ENCODE measurements at regions not wholly inside any gene's neighbourhood (a gene's known extent, or its start where the extent isn't known, plus 50 kb on each side); places are given as distances from the start of the nearest gene placed in this dataset.

DNA sequence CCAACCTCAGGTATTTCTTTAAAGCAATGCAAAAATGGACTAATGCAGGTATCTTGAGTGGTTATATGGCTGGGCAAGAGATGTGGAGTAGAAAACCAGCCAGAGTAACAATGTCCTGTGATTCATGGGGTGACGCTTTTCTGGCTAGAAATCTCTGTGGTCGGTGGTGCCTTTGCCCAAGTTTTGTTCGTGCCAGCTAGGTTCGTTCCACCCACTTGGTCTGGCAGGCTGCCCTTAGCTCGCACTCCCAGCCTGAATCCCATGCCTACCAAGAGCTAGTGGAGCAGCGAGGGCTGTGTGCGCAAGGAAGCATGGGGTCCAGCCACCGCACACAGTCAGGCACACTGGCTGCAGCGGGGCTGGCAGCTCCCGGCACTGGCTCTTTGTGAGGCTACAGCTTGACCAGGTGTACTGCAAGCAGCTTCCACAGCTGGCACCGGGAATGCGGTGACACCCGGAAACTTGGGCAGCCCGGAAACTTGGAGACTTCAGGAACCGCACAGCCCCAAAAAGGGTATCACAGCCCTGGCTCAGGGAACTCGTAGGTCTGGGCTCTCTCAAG is 349.6 kb upstream of the PCDH20 start:
- H3K9me3 ChIP-seq: no peaks in the 10 kb centered on the region
- DNase-seq: no peak
- no peaks in the 10 kb centered on the region for H3K4me1 ChIP-seq (ENCODE audit: insufficient read depth)
- intact Hi-C loops (cut with DNase I): no loop called here
- no peaks in the 10 kb centered on the region for H3K36me3 ChIP-seq
- H3K4me3 ChIP-seq: no peak overlapping the region
- no peak overlapping the region for H3K27ac ChIP-seq
- no peaks in the 10 kb centered on the region for H3K27me3 ChIP-seq
- TF ChIP-seq POLR2A (IDR thresholded peaks at IDR 0.05) (no peak), EP300 (IDR thresholded peaks at IDR 0.05) (no peak)
- TF ChIP-seq, protein P1, sequence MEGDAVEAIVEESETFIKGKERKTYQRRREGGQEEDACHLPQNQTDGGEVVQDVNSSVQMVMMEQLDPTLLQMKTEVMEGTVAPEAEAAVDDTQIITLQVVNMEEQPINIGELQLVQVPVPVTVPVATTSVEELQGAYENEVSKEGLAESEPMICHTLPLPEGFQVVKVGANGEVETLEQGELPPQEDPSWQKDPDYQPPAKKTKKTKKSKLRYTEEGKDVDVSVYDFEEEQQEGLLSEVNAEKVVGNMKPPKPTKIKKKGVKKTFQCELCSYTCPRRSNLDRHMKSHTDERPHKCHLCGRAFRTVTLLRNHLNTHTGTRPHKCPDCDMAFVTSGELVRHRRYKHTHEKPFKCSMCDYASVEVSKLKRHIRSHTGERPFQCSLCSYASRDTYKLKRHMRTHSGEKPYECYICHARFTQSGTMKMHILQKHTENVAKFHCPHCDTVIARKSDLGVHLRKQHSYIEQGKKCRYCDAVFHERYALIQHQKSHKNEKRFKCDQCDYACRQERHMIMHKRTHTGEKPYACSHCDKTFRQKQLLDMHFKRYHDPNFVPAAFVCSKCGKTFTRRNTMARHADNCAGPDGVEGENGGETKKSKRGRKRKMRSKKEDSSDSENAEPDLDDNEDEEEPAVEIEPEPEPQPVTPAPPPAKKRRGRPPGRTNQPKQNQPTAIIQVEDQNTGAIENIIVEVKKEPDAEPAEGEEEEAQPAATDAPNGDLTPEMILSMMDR (IDR thresholded peaks at IDR 0.05): no peak
- WGBS, 3 donors: 92 to 97% (median 92%) methylated on average over 16 of the region's 16 CpGs

GRCh38 chr13:61761690-61762089 is 346.0 kb upstream of the PCDH20 start:
- H3K36me3 ChIP-seq: no peaks in the 10 kb centered on the region
- H3K4me3 ChIP-seq: no peak overlapping the region
- no peaks in the 10 kb centered on the region for H3K4me1 ChIP-seq (ENCODE audit: insufficient read depth)
- no peak for DNase-seq
- H3K9me3 ChIP-seq: no peaks in the 10 kb centered on the region
- TF ChIP-seq EP300 (IDR thresholded peaks at IDR 0.05): no peak
- TF ChIP-seq, protein P1 (IDR thresholded peaks at IDR 0.05): no peak
- H3K27ac ChIP-seq: no peak overlapping the region
- H3K27me3 ChIP-seq: no peaks in the 10 kb centered on the region
- WGBS, 3 donors: 74 to 88% (median 85%) methylated on average over 1 of the region's 1 CpG
- intact Hi-C loops (cut with DNase I): no loop called here

DNA sequence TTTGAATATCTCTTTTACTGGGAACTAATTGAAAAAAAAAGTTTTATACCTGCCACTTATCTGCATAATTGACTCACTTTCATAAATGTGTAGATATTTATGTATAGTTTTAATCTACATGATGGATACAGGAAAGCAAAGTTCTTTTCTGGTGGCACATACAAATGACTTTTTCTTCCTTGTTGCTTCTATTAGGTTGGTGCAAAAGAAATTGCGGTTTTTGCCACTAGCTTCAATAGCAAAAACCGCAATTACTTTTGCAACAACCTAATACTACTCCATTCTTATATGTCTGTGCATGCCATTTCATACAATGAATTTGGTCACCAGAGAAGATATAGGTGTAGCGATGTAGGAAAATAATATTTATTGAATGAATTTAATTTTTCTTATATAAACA is 344.5 kb upstream of the PCDH20 start:
- 86 to 92% (median 88%) methylated on average over 3 of the region's 3 CpGs for WGBS, 3 donors
- TF ChIP-seq, protein P1 (IDR thresholded peaks at IDR 0.05): no peak
- TF ChIP-seq POLR2A (IDR thresholded peaks at IDR 0.05) (no peak), EP300 (IDR thresholded peaks at IDR 0.05) (no peak)
- no peaks in the 10 kb centered on the region for H3K9me3 ChIP-seq

GRCh38 chr13:61756031-61756430 is 340.4 kb upstream of the PCDH20 start:
- Histone ChIP-seq H3K36me3 (no peaks in the 10 kb centered on the region), H3K27me3 (no peaks in the 10 kb centered on the region), H3K27ac (no peak overlapping the region), H3K9me3 (no peaks in the 10 kb centered on the region), H3K4me1 (ENCODE audit: insufficient read depth) (no peaks in the 10 kb centered on the region), H3K4me3 (no peak overlapping the region)
- DNase-seq: no peak
- no peak for TF ChIP-seq POLR2A (IDR thresholded peaks at IDR 0.05)
- TF ChIP-seq, protein P1 (IDR thresholded peaks at IDR 0.05): no peak
- no peak for TF ChIP-seq EP300 (IDR thresholded peaks at IDR 0.05)
- intact Hi-C loops (cut with DNase I): no loop called here
- WGBS, 3 donors: 29 to 81% (median 70%) methylated on average over 1 of the region's 1 CpG

More for the DNA sequence above, 344.5 kb upstream of the PCDH20 start:
- no peak for DNase-seq
- H3K4me1 ChIP-seq (ENCODE audit: insufficient read depth): no peaks in the 10 kb centered on the region
- no peak overlapping the region for H3K4me3 ChIP-seq
- no peaks in the 10 kb centered on the region for H3K36me3 ChIP-seq
- H3K27ac ChIP-seq: no peak overlapping the region
- H3K27me3 ChIP-seq: no peaks in the 10 kb centered on the region
- intact Hi-C loops (cut with DNase I): no loop called here

Measured in ovary (tissue), 7 donors.